GM21723 (cell line): ENCODE measurements at regions not wholly inside any gene's neighbourhood (a gene's known extent, or its start where the extent isn't known, plus 50 kb on each side); places are given as distances from the start of the nearest gene placed in this dataset.

ENCODE experiments used
- ATAC-seq: cut with Tn5 transposase; IDR thresholded peaks from one replicate; pipeline ENCODE4 v1.9.1; 2021; ENCODE audit warnings: mild to moderate bottlenecking, moderate library complexity; ENCODE audit not compliant: unreplicated experiment

GRCh38 chr4:33579951-33580350, 2664.4 kb downstream of the ARAP2 start:
- no peak for ATAC-seq

- no peak for ATAC-seq
Measured at GRCh38 chr4:33592701-33593100, 2651.6 kb downstream of the ARAP2 start.

- no peak for ATAC-seq
Measured at GRCh38 chr4:33606951-33607350, 2637.4 kb downstream of the ARAP2 start.

GRCh38 chr4:33616121-33616520, 2628.2 kb downstream of the ARAP2 start:
- ATAC-seq: no peak

GRCh38 chr4:33625748-33626147, 2618.6 kb downstream of the ARAP2 start:
- ATAC-seq: no peak

GRCh38 chr4:33626221-33626620, 2618.1 kb downstream of the ARAP2 start:
- ATAC-seq: no peak

- no peak for ATAC-seq
Measured at GRCh38 chr4:33628296-33628695, 2616.0 kb downstream of the ARAP2 start.

GRCh38 chr4:33649015-33649414, 2595.3 kb downstream of the ARAP2 start:
- ATAC-seq: no peak

- no peak for ATAC-seq
Measured at GRCh38 chr4:33649471-33649870, 2594.8 kb downstream of the ARAP2 start.

- no peak for ATAC-seq
Measured at GRCh38 chr4:33650036-33650435, 2594.3 kb downstream of the ARAP2 start.

- no peak for ATAC-seq
Measured at GRCh38 chr4:33658971-33659370, 2585.3 kb downstream of the ARAP2 start.

- no peak for ATAC-seq
Measured at GRCh38 chr4:33661636-33662035, 2582.7 kb downstream of the ARAP2 start.

- ATAC-seq: no peak
Measured at GRCh38 chr4:33685939-33686338, 2558.4 kb downstream of the ARAP2 start.

GRCh38 chr4:33696041-33696440, 2548.3 kb downstream of the ARAP2 start:
- ATAC-seq: no peak

GRCh38 chr4:33696586-33696985, 2547.7 kb downstream of the ARAP2 start:
- ATAC-seq: no peak

- ATAC-seq: no peak
Measured at GRCh38 chr4:33709247-33709646, 2535.1 kb downstream of the ARAP2 start.

- ATAC-seq: no peak
Measured at GRCh38 chr4:33711826-33712225, 2532.5 kb downstream of the ARAP2 start.

GRCh38 chr4:33714971-33715370, 2529.3 kb downstream of the ARAP2 start:
- no peak for ATAC-seq

GRCh38 chr4:33715841-33716395, 2528.4 kb downstream of the ARAP2 start:
- no peak for ATAC-seq

- no peak for ATAC-seq
Measured at GRCh38 chr4:33722254-33722653, 2522.1 kb downstream of the ARAP2 start.

GRCh38 chr4:33722800-33723516, 2521.4 kb downstream of the ARAP2 start:
- ATAC-seq: no peak

GRCh38 chr4:33724685-33725084, 2519.6 kb downstream of the ARAP2 start:
- ATAC-seq: no peak

GRCh38 chr4:33725861-33726260, 2518.5 kb downstream of the ARAP2 start:
- no peak for ATAC-seq
